Heart left ventricle (tissue), 13 donors: ENCODE measurements at regions not wholly inside any gene's neighbourhood (a gene's known extent, or its start where the extent isn't known, plus 50 kb on each side); places are given as distances from the start of the nearest gene placed in this dataset.

ENCODE experiments used
- POLR2A ChIP-seq, 2 donors: fragments of 450-650 bp; IDR thresholded peaks; one replicate each; pipeline ENCODE4 v1.6.1; 2017; ENCODE audit warnings: antibody characterized with exemption in 2 of 2, mild to moderate bottlenecking in 2 of 2, moderate library complexity in 2 of 2
- TF ChIP-seq, protein P1 (sequence below), 12 donors: fragments of 200-600 bp; sonication (generic) in 4 of 12; IDR thresholded peaks; one replicate each; pipeline versions ENCODE4 v1.5.0 to v1.8.0; 2018 to 2022; ENCODE audit warnings: antibody characterized with exemption in 12 of 12, mild to moderate bottlenecking in 5 of 12
- donor health status: ischemic (EF 13 %, LVEDD 7.1; RV severe dilation, severe dysfunction).
- donor health status: DM: no; HTN: yes; CAD: no.
- donor health status: DM: no; HTN: no; CAD: no.
- donor health status: ischemic (EF 25% LVEDD 6.9; RV normal size, moderate dysfunction).
- donor health status: ischemic (EF 25% LVEDD 5.7; RV mildly dilated, moderate dysfunction).
- donor health status: ischemic (EF 35%, LVEDD 5.7; RV mildly dilated, moderate dysfunction).
- donor health status: nonischemic (EF 11% LVEDD 7.7; RV severe dilation, severe dysfunction).
- donor health status: DM: yes; HTN: yes; CAD: no.
- donor health status: PGD.
- donor health status: ischemic (EF 29% LVEDD 5.4; RV normal size, mild dysfunction).
- donor health status: nonischemic (EF 23%, LVEDD 6.1; RV moderate dilation, normal function).

GRCh38 chr2:76128622-76129021, 417.9 kb upstream of the GCFC2 start:
- TF ChIP-seq, protein P1, sequence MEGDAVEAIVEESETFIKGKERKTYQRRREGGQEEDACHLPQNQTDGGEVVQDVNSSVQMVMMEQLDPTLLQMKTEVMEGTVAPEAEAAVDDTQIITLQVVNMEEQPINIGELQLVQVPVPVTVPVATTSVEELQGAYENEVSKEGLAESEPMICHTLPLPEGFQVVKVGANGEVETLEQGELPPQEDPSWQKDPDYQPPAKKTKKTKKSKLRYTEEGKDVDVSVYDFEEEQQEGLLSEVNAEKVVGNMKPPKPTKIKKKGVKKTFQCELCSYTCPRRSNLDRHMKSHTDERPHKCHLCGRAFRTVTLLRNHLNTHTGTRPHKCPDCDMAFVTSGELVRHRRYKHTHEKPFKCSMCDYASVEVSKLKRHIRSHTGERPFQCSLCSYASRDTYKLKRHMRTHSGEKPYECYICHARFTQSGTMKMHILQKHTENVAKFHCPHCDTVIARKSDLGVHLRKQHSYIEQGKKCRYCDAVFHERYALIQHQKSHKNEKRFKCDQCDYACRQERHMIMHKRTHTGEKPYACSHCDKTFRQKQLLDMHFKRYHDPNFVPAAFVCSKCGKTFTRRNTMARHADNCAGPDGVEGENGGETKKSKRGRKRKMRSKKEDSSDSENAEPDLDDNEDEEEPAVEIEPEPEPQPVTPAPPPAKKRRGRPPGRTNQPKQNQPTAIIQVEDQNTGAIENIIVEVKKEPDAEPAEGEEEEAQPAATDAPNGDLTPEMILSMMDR (IDR thresholded peaks at IDR 0.05), result no peak
- TF ChIP-seq POLR2A (IDR thresholded peaks at IDR 0.05), result no peak
